ENCODE measurements at regions not wholly inside any gene's neighbourhood (a gene's known extent, or its start where the extent isn't known, plus 50 kb on each side); places are given as distances from the start of the nearest gene placed in this dataset.
"Not testable (repeated sequence)": the region's sequence is repeated elsewhere in the genome, so short reads cannot be mapped to it uniquely, and the experiment has no call there.

DNA sequence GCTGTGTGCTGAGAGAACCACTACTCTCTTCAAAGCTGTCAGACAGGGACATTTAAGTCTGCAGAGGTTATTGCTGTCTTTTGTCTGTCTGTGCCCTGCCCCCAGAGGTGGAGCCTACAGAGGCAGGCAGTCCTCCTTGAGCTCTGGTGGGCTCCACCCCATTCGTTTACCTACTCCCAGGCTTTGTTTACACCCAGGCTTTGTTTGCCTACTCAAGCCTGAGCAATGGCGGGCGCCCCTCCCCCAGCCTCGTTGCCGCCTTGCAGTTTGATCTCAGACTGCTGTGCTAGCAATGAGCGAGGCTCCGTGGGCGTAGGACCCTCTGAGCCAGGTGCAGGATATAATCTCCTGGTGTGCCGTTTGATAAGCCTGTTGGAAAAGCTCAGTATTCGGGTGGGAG, 386.8 kb upstream of the ZMIZ1 start:
- not testable (repeated sequence) for DNase-seq (ENCODE audit: low read depth, low spot score)

DNA sequence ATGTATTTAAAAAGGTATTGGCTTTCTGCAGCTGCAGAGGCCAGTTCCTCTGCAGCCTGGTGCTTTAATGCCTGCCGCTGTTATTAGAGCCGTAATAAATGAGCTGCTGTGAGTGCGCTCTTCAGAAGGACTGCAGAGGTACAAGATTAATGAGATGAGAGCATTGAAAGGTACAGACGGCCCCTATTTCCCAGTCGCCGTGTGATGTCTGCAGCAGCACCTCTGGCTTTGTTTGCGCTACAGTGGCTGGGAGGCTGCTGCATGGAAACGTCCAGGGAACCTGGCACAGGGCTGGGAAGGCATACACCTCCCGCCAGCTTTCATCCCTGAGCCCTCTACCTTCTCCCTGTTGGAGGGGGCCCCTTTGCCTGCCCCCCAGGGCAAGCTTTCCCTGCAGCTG, 383.8 kb upstream of the ZMIZ1 start:
- DNase-seq (ENCODE audit: low read depth, low spot score) = no peak

DNA sequence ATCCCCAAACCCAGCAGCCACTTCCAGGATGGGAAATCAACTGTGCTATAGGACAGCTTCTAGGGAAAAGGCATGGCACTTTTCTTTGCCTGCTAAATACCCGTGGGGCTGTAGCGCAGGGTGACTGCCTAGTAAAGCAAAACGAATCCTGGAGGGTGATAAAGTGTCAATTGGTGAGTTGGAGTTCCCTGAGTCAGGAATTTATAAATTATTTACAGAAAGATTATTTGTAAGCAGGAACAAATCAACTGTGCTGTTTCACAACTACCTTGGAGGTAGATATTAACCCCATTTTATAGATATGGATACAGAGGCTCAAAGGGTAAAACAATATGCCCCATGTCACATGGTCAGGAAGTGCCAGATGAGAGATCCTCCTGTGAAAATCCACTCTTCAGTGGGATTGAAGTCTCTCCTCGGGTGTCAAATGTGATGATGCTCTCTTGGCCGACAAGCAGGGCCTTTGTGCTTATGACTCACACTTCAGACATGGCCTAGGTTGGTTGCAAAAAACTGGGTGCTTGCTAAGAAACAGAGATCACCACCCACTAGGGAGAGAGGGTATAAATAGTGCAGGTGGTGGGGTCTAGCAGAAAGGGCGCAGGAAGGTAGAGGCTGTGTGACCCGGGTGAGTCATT, 383.2 kb upstream of the ZMIZ1 start:
- DNase-seq (ENCODE audit: low read depth, low spot score) = no peak

DNA sequence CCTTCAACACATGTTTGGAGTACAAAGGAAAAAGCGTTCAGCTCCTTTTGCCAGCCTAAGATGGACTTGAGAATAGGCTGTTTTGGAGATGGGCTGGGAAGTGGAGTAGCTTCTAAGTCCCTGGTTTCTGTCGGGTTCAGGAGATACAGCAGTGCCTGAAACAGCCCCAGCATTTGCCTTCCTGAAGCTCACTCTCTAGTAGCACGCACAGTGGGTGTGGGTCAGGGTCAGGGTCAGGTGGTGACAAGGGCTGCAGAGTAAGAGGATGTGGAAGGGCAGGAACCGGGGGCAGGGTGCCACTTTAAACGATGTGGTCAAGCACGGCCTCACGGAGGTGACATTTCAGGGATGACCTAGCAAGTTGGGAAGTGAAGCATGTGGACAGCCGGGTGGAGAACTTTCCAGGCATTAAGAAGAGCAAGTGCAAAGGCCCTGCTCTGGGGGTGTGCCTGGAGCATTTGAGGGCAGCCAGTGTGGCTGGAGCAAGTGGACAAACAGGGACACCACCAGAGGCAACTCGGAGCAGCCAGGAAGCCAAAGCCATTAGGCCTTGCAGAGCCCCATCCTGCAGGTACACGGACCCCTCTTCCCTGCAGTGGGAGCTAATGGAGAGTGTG, 382.2 kb upstream of the ZMIZ1 start:
- DNase-seq (ENCODE audit: low read depth, low spot score) = no peak

DNA sequence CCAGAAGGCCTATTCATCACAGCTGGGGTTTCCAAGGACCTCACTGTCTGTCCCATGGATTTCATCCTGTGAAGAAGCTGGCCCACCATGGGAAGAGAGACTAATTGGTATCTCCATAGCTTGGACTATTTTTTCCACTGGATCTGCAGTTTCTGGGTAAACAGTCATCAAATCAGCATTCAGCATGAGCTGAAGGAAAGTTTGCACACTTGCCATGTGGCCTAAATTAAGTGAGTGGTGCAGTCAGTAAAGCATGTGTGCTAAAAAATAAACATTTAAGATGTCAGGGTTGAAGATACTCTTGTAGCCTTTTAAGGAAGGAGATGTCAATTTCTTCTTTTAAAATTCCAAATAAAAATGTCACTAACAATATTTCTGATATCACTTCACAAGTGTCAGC, 381.1 kb upstream of the ZMIZ1 start:
- no peak for DNase-seq (ENCODE audit: low read depth, low spot score)

DNA sequence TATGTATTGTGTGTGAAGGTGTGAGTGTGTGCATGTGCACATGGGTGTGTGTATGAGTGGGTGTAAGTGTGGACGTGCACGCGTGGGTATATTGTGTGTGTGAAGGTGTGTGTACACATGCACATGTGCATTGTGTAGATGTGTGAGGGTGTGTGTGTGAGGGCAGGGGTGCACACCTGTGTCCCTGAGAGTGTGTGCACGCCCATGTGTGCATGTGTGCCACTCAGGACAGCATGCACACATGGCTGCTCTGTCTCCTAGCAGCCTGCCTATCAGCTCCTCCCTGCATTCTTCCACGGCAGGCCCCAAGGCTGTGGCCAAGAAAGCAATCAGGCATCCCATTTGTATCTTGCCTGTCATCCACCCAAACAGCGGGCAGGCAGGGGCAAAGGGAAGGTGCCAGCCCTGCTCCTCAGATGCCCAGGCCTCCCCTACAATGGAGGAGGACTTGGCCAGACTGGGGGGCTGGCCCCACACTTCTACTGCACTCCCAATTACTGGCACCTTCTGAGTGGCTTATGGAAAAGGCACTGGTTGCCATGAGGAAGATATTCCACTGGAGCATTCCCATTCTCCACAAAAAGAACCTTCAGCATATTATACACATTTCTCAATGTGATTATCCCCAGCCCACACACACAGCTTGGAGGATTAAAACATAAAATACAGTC, 380.4 kb upstream of the ZMIZ1 start:
- DNase-seq (ENCODE audit: low read depth, low spot score) = no peak

DNA sequence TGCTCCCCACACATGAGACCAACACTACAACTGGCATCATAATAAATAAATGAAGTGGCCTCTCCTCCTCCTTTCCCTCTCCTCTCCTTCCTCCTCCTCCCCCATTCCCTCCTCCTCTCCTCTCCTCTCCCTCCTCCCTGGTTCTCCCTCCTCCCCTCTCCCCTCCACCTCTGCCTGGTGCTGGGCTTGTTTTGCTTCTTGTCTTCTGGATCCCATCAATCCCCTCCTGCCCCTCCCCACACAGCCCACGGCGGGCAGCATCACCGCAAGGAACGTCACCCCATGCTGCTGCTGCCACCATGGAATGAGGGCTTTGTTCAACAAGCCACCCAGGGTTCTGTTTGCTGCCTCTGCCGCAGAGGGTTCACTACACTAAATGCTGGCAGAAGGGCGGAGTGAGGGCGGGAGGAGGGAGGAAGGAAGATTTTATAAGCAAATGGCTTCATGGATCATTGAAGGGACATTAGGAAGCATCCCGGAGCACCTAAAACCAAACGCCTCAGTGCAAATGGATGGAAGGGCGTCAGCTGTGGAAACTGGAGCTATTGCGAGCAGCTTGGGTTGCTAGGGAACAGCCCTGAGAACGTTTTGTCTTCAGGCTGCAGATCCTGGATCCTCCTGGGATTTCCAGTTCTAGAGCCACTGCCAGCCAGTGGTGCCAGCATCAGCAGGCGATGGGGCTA, 379.7 kb upstream of the ZMIZ1 start:
- DNase-seq (ENCODE audit: low read depth, low spot score) = no peak

DNA sequence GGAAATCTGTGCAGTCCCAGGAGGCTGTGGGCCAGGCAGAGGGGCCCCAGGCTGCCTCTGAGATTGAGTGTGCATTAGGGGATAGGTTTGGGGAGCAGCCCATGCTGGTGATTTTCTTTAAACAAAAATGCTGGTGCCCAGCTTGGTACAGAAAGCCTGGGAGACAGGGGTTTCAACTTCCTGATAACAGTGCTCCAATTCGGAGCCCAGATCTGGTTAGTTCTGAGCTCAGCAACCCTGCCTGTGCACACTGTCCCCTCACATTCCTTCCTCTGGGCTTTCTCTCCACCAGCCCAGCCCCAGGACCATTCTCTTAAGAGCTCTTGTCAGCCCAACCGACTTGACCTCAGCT, 379.2 kb upstream of the ZMIZ1 start:
- no peak for DNase-seq (ENCODE audit: low read depth, low spot score)

DNA sequence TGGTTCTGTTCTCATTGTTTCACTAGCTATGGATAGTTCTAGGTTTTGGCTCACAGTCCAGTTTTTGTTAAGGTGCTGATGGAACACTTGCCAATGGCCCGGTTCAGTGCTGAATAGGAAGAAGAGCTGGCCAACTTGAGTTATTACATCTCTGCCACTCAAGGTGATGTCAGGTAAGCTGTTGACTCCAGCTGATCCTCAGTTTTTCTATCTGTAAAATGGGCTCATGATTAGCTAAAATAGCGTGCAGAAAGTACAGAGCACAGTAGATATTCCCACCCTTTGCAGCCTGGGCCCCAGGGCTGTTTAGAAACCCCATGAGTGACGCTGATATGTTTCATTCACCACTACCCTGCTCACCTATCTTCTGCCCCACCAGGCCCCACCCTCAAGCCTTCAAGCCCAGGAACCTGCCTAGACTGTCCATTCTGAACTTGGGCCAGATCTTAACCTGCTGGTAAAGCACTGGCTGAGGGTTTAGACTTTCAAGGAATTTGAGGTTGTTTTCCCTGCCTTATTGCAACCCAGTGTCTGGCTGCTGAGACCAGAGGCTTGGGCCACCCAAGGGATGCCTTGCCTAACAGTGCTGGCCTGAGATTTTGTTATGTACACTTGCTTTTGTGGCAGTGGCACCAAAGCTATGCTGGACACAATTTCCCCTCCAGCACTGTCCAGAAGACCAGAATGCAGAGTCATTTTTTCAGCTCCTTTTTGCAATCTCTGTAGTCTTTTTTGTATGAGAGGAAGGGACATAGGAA, 378.2 kb upstream of the ZMIZ1 start:
- no peak for DNase-seq (ENCODE audit: low read depth, low spot score)

DNA sequence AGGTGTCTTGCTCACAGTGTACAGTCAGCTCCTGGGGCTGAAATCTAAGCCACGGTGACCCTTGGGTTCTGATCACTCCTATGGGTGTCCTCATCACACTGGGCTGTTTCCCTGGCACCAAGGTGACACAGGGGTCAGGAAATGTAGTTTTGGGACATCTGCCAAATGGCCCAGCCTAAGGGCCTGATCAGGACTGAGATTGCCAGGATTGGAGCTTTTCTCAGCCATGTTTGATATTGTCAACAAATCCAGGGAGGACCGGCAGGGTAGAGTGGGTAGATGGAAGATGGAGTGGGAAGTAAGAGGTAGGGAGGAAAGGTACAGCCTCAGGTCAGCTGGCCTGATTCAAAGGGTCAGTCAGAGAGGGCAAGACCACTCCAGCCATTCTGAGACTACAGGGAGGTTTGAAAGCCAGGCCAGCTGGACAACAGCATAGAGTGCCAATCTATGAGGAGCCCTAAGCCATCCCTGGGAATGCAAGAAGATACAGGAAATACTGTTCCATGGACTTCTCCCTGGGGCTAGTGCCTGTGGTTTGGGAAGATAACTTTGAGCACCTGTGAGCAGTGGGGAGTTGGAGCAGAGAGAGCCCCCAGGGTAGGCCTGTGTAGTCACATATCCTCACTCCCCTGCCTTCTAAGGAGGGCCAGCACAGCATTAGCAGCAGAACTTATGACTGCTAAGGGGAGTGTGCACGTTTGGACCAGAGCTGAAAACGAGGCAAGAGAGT, 377.3 kb upstream of the ZMIZ1 start:
- DNase-seq (ENCODE audit: low read depth, low spot score) = no peak

DNA sequence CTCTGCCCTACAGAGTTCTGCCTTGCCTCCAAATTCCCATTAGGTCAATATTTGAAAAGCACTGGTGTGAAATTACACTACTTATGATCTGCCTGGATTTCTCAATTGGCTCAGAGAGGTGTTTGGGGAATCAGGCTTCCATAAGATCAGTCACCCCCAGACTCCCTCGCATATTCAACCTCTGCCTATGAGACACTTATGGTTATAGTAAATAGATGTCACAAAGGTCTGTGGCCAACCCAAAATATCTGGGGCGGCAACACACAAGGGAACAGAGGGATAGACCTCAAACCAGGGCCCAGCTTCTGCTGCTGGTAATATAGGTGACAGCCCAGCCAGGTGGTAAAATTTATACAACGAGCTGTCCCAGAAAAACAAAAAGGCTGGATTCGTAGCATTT, 376.7 kb upstream of the ZMIZ1 start:
- no peak for DNase-seq (ENCODE audit: low read depth, low spot score)

DNA sequence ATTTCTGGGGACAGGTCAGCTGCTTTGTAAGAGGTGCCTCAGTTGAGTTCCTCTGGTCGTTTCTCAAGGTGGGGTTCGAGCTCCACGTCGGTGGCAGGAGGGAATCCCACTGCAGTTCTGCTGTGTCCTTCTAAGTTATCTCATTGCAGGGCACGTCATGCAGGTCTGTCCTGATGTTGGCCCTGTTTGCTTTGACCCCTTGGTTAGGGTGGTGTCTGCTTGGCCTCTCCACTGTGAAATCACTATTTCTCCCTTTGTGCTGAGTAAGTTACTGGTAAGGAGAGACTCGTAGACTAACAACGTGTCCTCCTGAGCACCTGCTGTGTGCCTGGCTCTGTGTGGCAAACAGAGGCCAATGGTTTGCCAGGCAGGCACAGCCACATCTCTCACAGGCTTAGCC, 372.9 kb upstream of the ZMIZ1 start:
- DNase-seq (ENCODE audit: low read depth, low spot score) = no peak

DNA sequence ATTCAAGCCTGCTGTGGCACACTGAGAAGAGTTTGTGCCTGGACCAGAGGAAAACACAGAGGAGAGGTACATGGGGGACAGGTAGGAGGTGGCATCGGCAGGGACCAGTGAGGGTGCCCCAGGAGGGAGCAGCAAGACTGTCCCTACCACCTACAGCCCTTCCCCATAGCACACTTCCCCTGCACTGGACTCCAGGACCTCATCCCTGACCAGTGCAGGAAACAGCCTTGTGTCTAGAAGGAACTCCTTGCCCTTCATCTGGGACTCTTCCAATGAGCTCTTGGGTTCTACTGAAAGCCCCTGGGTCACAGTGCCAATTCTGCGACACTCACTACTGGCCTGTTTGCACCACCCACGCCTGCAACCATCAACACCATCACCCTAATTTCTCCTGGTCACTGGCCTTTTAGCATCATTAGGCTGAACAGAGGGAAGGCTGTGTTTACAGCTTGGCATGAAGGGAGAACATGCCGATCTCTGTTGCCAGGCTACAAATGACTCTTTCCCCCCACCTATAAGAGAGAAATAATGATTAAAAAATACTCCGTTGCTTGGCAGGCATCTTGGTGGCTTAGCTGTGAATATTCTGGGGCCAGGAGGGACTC, 371.9 kb upstream of the ZMIZ1 start:
- no peak for DNase-seq (ENCODE audit: low read depth, low spot score)

DNA sequence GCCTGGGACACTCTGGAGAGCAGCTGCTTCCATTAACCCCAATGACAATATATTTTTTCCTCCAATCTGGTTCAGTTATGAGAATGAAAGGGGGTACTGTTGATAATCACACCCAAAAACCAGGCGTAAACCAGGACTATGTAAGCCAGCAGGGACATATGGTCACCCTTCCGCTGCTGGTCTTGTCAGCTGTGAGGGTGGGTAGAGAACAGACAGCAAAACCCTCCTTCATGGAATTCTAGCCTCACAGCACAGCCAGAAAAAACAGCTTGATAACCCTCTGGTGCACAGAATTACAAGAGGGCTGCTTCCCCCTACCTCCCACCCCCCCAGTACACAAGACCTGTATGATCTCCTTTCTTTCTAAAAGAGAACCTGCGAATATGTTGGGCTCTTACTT, 368.8 kb upstream of the ZMIZ1 start:
- no peak for DNase-seq (ENCODE audit: low read depth, low spot score)

DNA sequence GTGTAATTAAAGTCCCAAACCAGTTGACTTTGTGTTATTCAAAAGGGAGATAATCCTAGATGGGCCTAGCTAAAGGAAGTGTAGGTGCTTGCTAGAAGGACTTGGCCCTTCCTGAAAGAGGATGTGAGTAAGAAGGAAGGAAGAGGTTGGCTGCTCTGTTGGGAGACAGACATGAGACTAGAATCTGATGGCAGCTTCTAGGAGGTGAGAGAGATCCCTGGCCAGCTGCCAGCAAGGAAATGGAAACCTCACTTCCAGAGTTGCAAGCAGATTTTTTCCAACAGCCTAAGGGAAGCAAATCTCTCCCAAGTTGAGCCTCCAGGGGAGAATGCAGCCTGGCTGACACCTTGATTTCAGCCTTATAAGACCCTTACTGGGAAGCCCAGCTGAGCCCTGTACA, 368.4 kb upstream of the ZMIZ1 start:
- no peak for DNase-seq (ENCODE audit: low read depth, low spot score)

DNA sequence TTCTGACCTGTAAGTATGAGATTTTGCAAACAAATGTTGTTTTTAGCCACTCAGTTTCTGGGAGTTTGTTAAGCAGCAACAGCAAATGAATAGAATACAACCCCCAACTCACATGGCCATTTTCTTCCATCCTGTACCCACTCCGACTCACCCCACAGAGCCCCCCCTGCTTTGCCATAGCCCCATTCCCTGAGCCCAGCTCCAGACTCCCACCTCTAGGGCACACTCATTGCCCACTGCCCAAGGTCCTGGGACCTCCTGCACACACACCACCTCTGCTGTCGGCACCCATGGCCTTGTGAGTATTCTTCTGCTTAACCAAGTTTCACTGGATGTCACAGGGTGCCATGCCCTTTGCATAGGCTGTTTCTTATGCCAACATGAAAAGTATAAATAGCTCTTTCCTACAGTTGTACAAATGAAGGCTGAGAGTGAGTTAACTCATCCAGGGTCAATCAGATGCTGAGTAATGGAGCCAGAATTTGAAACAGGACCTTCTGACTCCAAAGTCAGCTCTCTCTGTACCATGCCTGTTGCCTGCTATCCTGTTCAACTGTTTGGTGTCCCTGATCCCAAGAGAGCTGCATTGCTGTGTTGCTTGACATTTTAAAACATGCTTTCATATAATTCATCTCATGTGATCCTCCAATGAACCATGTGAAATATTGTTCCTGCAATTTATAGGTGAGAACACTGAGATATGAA, 367.8 kb upstream of the ZMIZ1 start:
- DNase-seq (ENCODE audit: low read depth, low spot score) = no peak

DNA sequence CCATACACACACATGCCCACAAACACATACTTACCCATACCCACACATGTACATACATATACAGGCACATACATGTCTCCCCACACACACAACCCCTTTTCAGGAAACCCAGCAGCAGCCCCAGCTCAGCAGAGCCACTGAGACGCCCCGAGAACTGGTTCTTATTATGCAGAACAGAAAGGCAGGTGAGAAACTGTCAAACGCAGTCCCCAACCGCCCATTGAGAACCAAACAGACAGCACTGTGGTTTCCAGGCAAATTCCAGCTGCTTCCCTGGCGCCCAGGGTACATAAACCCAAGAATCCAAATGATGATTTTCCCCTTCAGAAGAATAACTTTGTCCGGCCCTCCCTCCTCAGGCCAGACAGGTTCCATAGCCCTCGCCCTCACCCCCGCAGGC, 366.6 kb upstream of the ZMIZ1 start:
- DNase-seq (ENCODE audit: low read depth, low spot score) = no peak

DNA sequence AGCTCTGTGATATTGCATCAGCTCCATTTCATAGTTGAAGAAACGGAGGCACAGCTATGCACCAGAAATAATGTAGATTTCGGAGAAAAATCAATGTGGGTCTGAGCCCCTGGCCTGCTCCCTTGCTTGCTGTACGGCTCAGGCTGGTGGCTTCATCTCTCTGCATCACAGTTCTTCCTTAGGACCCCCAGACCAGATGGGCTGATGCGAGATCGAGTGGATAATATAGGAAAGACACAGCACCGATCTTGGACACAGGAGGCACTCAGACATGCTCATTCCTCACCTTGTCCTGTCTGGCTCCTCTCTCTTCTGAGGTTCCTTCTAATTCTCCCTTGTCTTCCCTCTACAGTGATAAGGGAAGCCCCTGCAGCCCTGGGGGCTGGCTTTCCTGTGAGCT, 365.9 kb upstream of the ZMIZ1 start:
- no peak for DNase-seq (ENCODE audit: low read depth, low spot score)

DNA sequence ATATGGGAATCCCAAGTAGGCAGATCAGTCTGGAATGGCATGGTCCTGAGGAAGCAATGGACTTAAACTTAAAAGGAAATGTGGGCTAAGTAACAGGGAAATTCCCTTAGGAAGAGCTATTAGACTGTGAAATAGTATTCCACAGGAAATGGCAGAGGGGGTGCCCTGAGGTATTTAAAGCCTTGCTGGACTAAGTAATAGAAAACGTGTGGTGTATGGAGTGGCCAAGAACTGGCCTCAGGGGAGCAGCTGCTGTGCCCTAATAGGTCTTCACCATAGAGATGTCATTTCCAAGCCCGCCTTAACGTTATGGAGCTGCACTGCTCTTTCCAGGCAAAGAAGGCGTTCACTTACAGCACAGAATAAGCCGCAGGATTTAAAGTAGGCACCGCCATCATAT, 365.2 kb upstream of the ZMIZ1 start:
- no peak for DNase-seq (ENCODE audit: low read depth, low spot score)

DNA sequence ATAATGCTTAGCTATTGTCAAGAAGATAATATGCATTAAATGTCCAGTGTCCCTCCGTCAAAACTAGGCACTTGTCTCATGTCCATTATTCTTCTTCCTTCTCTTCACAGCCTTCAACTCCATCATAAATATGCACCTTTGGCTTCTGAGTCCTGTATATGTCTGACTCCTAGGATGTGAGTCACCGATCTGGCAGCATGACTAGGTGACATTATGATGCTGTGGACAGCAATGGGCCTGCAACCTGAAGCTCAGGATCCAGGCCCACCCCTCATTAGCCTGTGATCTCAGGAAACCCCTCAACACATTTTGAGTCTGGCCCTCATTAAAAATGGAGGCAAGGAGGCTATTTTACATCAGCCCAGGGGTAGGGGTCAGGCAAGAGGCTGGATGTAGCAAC, 362.5 kb upstream of the ZMIZ1 start:
- DNase-seq (ENCODE audit: low read depth, low spot score) = no peak

Data from brain pericyte (primary cell).